ENCODE measurements at regions not wholly inside any gene's neighbourhood (a gene's known extent, or its start where the extent isn't known, plus 50 kb on each side); places are given as distances from the start of the nearest gene placed in this dataset.

GRCh38 chr6:14912226-14912625, 333.6 kb upstream of the JARID2 start:
- no peak overlapping the region for H3K27ac Mint-ChIP-seq
- CTCF ChIA-PET: no interaction called here
- TF ChIP-seq IRF2 (CRISPR knock-in tag; IDR thresholded peaks at IDR 0.05; ENCODE audit: borderline replicate concordance, low read depth): no peak
- no peak for TF ChIP-seq MXD4 (CRISPR knock-in tag; IDR thresholded peaks at IDR 0.05; ENCODE audit: borderline replicate concordance)
- no peak for TF ChIP-seq NFE2L1 (CRISPR knock-in tag; IDR thresholded peaks at IDR 0.05)
- no peak for TF ChIP-seq ZNF219 (CRISPR knock-in tag; IDR thresholded peaks at IDR 0.05; ENCODE audit: borderline replicate concordance)
- TF ChIP-seq FOXP4 (CRISPR knock-in tag; IDR thresholded peaks at IDR 0.05): no peak
- no peak for TF ChIP-seq RELA (CRISPR knock-in tag; IDR thresholded peaks at IDR 0.05; ENCODE audit: borderline replicate concordance)
- TF ChIP-seq FOXK1 (CRISPR knock-in tag; IDR thresholded peaks at IDR 0.05): no peak
- TF ChIP-seq ATF6 (CRISPR knock-in tag; IDR thresholded peaks at IDR 0.05): no peak
- no peak for TF ChIP-seq HMGA2 (CRISPR knock-in tag; IDR thresholded peaks at IDR 0.05)
- no peak for TF ChIP-seq GABPB1 (CRISPR knock-in tag; IDR thresholded peaks at IDR 0.05)
- no peak for TF ChIP-seq MYBL2 (CRISPR knock-in tag; IDR thresholded peaks at IDR 0.05)
- no peak for TF ChIP-seq ZNF423 (CRISPR knock-in tag; IDR thresholded peaks at IDR 0.05)
- ATAC-seq: no peak
- H3K4me3 Mint-ChIP-seq: no peak overlapping the region
- H3K9me3 Mint-ChIP-seq: peaks cover 4% of the 10 kb centered on the region
- POLR2A ChIA-PET: interaction anchor here (0.8 to 1.5 kb wide), 2 partner anchors 10 to 258 kb away, joined by 3 read pairs; no protein-coding TSS in a partner anchor
- H3K4me1 Mint-ChIP-seq: peaks cover 31% of the 10 kb centered on the region
- peaks cover 6% of the 10 kb centered on the region; the same call in 1 of the 2 replicates for H3K36me3 Mint-ChIP-seq
- DNase-seq (ENCODE audit: low spot score): no peak
- no peaks in the 10 kb centered on the region for H3K27me3 Mint-ChIP-seq (ENCODE audit: low read depth)

GRCh38 chr6:14912706-14913105, 333.2 kb upstream of the JARID2 start:
- no peak for TF ChIP-seq ZNF232 (CRISPR knock-in tag; IDR thresholded peaks at IDR 0.05)
- TF ChIP-seq CBFB (CRISPR knock-in tag; IDR thresholded peaks at IDR 0.05; ENCODE audit: low read depth): no peak
- no peak for TF ChIP-seq JUN (CRISPR knock-in tag; IDR thresholded peaks at IDR 0.05)
- no peak for TF ChIP-seq MYBL2 (CRISPR knock-in tag; IDR thresholded peaks at IDR 0.05)
- TF ChIP-seq ZNF416 (CRISPR knock-in tag; IDR thresholded peaks at IDR 0.05): no peak
- no peak for TF ChIP-seq GTF2I (CRISPR knock-in tag; conservative IDR thresholded peaks at IDR 0.05)
- TF ChIP-seq JAZF1 (CRISPR knock-in tag; IDR thresholded peaks at IDR 0.05): no peak
- no peak for TF ChIP-seq FOXJ3 (CRISPR knock-in tag; IDR thresholded peaks at IDR 0.05; ENCODE audit: borderline replicate concordance)
- TF ChIP-seq PREB (CRISPR knock-in tag; IDR thresholded peaks at IDR 0.05; ENCODE audit: borderline replicate concordance): no peak
- no peak for TF ChIP-seq USF1 (CRISPR knock-in tag; IDR thresholded peaks at IDR 0.05)
- no peak for TF ChIP-seq PRDM15 (CRISPR knock-in tag; IDR thresholded peaks at IDR 0.05)
- no peak for TF ChIP-seq CREB1 (CRISPR knock-in tag; IDR thresholded peaks at IDR 0.05)
- TF ChIP-seq IRF2 (CRISPR knock-in tag; IDR thresholded peaks at IDR 0.05; ENCODE audit: borderline replicate concordance, low read depth): no peak
- no peak for TF ChIP-seq MXD4 (CRISPR knock-in tag; IDR thresholded peaks at IDR 0.05; ENCODE audit: borderline replicate concordance)
- peaks cover 4% of the 10 kb centered on the region for H3K9me3 Mint-ChIP-seq
- ATAC-seq: no peak

More at GRCh38 chr6:14912706-14913105, 333.2 kb upstream of the JARID2 start:
- ChIA-PET CTCF (interaction anchor here (1.1 kb wide), 1 partner anchor 202 kb away, joined by 3 read pairs; no protein-coding TSS in a partner anchor), POLR2A (interaction anchor here (1.5 kb wide), 1 partner anchor 10 kb away, joined by 3 read pairs; no protein-coding TSS in a partner anchor)
- no peaks in the 10 kb centered on the region for H3K27me3 Mint-ChIP-seq (ENCODE audit: low read depth)
- H3K4me1 Mint-ChIP-seq: peaks cover 31% of the 10 kb centered on the region
- H3K27ac Mint-ChIP-seq: no peak overlapping the region
- H3K4me3 Mint-ChIP-seq: no peak overlapping the region
- no peak for DNase-seq (ENCODE audit: low spot score)
- H3K36me3 Mint-ChIP-seq: peaks cover 6% of the 10 kb centered on the region; the same call in 1 of the 2 replicates
